Hindlimb muscle (tissue), 1 donor: ENCODE measurements at regions not wholly inside any gene's neighbourhood (a gene's known extent, or its start where the extent isn't known, plus 50 kb on each side); places are given as distances from the start of the nearest gene placed in this dataset.

Source experiments
- DNase-seq: peaks from one replicate; pipeline ENCODE4 v3.0.0-alpha.2; 2013

DNA sequence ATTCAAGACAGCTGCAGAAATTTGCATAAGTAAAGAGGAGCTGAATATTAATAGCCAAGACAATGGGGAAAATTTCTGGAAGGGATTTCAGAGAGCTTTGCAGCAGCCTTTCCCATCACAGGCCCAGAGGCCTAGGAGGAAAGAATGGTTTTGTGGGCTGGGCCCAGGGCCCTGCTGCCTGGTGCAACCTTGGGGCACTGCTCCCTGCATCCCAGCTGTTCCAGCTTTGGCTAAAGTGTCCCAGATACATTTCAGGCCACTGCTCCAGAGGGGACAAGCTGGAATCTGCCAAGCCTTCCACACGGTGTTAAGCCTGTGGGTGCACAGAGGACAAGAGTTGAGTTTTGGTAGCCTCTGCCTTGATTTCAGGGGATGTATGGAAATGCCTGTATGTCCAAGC is 185.6 kb upstream of the SFRP2 start:
- DNase-seq: no peak

DNA sequence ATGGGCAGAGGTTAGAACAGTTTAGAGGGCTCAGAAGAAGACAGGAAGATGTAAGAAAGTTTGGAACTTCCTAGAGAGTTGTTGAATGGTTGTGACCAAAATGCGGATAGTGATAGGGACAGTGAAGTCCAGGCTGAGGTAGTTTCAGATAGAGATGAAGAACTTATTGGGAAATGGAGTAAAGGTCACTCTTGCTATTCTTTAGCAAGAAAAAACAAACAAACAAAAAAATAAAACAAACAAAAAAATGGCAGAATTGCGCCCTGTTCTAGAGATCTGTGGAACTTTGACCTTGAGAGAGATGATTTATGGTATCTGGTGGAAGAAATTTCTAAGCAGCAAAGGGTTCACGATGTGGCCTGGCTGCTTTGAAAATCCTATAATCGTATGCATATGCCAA is 185.1 kb upstream of the SFRP2 start:
- DNase-seq: no peak

DNA sequence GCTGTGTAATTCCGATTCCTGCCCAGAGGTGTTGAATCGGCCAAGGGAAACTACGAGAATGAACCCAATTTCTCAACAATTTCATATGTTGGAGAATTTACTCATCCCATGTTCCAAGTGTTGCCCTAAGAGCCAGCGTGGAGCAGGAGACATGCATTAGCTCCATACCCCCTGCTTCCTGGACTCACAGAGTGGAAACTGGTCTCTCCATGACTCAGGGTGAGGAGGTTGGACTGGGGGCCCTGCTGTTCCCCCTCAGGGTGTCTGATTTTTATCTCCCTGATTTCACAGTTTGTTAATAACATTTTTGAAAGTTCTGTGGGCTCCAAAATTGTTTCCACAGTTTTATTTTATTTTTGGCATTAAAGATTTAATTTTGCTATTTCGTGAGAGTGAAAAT is 183.0 kb upstream of the SFRP2 start:
- no peak for DNase-seq

DNA sequence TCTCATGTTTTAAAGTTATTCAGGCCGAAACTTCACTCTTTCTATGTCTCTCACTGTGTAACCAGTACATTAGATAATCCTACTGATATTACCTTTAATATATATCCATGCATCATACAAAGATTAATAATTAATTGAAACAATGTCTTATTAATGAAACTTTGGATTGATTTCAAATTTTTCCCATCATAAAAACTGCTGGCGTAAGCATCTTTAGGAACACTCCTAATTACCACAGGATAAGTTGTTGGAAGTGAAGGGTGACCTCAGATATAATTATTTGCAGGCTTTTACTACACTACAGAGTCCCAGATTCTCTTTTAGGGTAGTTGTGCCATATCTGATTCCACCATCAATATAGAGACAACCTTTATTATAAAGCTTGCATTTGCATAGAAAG is 181.3 kb upstream of the SFRP2 start:
- no peak for DNase-seq

DNA sequence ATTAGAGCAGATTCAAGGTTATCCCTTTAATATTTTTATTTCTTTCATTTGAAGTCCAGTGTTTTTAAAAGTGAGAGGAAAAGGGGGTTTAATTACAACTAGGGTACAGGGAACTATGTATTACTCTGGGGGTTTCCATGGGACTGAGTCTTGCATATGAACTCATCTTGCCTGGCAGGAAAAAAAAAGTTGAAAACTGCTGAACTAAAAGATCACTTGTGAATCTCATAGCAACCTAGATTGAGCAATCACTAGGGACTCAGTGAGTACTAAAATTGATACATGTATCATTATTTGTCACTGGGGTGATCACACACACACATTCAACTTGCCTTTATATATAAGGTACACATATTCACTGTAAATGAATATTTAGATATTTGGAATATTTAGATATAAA is 180.7 kb upstream of the SFRP2 start:
- DNase-seq: no peak

DNA sequence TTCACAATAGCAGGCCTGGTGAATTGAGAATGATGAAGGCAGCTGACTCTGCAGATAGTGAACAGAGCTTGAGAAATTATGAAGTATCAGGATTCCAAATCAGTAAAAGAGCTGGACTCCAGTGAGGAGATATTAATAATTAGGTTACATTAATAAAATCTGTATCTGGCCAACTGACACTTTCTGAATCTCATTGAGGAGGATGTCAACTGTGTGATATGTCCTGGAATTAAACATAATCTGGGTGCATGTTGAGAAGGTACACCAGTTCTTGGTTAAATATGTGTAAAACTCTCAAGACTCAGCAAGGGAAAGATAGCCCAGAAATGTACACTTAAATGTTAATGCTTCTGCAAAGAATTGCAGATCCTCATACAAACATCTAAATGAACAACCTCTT is 177.8 kb upstream of the SFRP2 start:
- no peak for DNase-seq

DNA sequence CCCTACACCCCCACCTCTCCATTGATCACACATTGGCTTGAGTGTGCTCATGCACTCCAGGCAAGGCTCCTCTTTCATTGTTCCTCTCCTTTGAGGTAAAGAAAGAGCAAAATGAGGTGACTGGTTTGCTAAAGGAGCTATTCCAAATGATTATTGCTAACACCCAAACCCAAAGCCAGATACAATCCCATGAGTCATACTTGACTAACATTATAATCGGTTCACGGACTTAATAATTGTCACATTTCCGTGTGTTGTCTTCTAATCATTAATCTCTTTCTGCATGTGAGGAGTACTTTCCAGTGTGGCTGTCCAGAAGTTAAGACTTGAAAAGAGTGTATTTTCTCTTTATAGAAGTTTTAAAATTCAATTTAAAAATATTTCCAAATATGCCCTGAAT is 174.3 kb upstream of the SFRP2 start:
- no peak for DNase-seq

DNA sequence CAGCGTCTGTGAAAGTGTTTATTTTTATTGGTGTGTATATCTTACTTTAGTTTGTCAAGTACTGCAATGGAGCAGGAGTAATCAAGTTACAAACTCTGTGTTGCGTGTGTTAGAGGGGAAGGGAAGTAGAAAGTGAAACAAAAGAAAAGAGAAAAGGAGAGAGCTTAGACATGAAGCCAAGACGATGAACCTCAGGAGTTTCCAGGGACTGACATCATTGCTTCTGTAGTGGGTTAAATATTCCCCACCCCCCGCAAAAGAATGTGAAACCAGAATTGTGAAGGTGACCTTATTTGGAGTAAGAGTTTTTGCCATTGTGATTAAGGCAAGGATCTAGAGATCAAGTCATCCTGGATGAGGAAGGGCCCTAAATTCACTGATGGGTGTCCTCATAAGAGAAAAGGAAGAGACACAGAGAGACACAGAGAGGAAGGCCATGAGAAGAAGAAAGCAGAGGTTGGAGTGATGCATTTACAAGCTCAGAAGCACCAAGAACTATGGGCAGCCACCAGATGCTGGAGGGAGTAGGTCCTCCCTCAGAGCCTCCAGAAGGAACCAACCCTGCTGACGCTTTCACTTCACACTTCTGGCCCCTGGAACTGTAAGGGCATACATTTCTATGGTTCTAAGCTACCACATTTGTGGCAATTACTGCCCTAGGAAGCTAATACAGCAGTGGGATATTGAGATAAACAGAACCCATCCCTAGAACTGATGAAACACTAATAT is 173.6 kb upstream of the SFRP2 start:
- no peak for DNase-seq

DNA sequence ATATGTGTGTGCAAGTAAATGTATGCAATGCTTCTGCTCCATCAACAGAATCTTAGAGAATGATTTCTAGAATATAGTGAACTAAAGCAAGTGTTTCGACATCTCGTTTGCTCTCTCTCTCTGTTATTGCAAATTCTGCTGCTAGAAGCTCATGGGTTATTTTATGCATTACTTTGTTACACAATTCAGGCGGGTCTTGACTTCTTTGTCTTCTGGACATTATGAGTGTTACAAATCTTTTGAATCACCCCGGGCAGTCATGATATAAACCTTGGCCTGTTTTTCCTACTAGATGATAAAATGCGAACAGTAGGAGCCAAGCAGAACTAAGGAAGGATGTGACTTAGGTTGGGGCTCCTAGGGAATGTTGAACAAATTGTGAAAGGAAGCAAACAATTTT is 166.4 kb upstream of the SFRP2 start:
- no peak for DNase-seq

DNA sequence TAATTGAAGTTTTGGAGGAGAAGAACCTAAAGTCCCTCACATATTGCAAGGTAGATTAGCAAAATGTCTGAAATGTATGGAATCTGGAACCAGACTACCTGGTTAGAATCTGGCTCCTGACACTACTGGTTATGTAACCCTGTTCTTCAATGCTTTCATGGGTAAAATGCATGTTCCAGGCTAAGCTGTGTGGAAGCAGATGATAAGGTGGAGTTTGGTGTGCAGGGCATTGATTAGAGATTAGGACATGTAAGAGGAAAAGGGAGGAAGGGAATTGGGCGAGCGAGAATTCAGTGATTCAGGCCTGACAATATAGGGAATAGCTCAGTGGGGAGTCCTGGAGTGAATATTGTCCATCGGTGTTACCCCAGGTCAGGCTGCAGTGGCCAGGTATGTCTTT is 165.8 kb upstream of the SFRP2 start:
- no peak for DNase-seq

DNA sequence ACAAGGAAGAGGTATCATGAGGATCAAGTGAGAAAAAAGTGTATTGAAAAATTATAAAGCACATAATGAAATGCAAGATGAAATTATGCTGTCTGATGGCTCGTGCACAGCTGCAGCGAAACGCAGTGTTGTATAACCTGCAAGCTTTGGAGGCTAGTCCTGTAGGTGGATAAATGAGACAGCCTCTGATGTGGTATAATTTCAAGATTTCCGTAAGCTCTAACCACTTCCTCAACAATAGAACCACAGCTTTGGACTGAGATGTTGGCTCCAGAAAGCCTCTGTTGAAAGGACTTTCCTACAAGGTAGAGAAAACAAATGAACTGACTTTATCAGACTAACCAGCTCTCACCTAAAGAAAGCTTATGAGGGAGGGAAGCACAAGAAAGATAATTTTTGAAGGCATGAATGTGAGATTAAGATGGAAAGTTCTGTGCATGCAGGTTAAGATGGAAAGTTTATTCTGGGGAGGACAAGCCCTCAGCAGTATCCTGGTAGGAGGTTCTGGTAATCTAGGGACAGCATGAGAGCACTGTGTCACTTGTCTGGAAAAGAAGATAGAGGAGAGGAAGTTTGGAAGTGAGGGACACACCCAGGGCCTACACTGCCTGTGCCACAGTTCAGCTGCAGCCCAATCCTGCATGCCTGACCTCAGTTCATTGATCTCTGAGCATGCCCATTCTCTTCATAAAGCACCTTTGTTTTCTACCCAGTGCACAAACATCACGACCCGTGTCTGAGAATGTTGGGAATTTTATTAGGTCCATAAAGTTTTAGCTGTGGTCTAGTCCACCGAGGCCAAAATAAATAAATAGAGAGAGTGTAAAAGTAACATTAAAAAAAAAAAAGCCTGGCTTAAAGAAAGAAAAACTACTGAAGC is 161.5 kb upstream of the SFRP2 start:
- DNase-seq: no peak

DNA sequence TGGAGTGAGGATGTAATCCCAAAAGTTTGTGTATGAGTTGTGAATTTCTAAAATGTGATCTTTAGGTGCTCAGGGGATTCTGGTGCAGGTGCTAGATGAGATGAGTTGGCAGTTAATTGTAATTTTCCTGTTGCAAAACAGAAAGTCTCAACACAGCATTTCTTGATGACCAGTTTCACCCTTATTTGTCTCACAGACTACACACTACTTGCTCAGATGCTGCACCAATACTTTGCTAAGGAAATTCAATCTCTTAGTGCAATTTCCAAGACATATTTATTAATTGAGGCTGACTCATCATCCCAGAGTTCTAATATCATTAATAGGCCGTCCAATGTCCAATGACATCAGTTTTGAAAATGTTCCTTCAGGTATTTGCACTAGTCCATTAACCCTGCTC is 159.2 kb upstream of the SFRP2 start:
- no peak for DNase-seq

DNA sequence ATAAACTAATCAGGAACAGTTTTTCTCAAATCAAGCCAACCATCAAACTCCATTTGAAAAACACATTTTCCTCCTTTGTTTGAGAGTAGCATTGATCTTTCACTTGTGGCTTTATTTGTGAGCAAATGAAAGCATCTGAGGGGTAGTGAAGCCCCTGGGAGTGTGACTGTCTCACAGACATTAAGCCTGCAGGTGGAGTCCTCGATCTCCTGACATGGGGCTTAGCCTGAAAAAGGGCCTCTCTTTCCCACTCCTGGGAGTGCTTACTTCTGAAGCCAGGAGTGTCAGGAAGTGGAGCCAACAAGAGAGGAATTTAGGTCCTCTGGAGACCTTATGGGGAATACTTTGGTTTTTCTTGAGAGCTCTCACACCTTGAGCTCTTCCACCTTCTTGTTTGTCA is 158.2 kb upstream of the SFRP2 start:
- DNase-seq: no peak

DNA sequence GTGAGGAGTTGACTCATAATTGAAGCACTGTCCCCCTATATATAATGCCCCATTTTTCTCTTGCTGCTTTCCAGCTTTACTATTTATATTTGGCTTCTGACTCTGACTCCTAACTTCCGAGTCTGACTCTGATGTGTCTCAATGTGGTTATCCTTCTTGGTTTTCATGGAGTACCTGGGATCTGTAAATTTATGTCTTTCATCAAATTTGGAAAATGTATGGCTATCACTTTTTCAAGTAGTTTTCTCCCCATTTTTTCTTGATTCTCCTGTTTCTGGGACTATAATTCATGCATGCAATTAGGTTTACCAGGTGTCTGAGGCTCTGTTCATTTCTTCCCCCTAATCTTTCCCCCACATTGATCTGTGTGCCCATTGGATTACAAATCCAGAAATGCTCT is 156.8 kb upstream of the SFRP2 start:
- DNase-seq: no peak

DNA sequence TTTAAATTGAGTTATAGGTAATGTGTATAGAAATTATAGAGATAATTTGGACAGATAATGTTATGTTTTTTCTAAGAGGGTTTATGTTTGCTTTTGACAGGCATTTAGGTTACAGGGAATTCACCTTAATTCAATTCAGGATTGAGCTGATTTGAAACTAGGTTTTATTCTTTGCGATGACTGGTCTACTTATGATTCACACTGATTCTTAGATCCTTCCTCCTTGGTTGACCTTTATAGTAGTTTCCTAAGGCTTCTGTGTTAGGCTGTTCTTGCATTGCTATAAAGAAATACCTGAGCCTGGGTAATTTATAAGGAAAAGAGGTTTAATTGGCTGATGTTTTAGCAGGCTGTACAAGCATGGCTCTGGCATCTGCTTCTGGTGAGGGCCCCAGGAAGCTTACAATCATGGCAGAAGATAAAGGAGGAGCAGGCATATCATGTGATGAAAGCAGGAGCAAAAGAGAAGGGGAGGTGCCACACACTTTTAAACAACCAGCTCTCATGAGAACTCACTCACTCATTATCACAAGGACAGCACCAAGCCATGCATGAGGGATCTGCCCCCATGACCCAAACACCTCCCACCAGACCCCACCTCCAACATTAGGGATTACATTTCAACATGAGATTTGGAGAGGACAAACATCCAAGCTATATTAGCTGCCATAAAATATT is 155.0 kb upstream of the SFRP2 start:
- no peak for DNase-seq

DNA sequence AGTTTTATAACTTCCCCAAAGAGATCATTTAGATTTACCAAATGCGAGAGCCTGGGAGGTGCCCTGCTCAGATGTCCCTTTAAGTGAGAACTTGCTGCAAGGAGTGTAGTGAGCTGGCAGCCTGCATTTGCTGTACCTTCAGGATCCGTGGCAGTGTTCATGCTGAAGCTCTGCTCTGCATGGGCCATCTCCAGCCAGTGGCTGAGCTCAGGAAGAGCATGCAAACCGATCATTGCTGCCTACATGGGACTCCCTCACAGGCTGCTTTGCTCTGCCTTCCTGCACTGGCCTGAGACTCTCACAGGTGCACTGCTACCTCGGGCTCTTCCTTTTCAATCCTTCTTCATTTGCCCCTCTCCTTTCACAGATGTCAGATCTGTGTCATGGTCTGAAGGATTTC is 152.0 kb upstream of the SFRP2 start:
- DNase-seq: no peak

DNA sequence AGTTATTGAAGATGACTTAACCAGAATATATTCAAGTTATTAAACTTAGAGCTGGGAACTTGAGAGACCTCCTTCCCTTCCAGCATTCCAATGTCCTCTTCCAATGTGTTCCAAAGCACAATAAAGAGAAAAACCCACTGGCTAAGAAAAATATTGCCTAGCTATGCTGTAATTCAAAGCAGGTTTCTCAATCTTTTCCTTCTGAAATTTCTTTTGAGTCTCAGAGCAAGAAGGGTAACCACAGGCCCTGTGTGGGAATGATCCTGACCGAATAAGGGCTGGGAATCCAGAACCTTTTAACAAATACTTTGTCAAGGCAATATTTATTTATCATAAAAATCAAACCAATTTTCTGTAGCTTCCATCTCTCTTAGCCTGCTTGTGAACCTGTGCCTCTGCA is 150.7 kb upstream of the SFRP2 start:
- no peak for DNase-seq

DNA sequence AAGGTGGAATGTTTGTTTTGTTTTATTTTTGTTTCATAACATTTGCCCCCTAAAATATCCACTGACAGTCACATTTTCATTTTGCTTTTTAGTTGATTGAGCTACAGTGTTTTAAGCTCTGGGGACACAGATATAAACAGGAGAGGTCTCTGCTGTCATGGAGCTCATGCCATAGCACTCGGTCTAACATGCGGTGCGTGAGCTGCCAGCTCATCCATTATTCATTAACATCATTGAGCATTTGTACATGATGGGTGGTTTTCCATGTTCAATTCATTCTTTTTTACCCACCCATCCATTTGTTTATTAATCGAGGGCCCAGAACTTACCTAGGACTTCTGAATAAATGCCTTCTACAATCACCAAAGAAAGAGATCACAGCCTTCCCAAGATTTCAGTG is 150.1 kb upstream of the SFRP2 start:
- DNase-seq: no peak

DNA sequence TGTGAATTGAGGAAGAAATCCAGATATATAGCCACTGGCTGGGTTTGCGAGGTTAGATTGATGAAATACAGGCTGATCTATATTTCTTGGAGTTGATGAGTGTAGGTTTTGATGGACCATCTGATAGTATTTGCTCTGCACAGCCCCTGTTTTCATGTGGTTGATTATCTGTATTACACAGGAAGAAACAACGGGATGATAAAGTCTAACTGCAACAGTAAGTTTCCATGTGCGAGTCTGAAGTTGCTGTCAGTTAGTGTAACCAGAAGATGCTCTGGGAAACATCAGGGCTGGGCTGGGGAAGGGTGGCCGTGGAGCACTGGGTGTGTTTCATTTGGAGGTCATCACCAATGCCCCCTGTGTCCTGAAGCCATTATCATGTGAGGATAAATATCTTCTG is 148.4 kb upstream of the SFRP2 start:
- DNase-seq: no peak

DNA sequence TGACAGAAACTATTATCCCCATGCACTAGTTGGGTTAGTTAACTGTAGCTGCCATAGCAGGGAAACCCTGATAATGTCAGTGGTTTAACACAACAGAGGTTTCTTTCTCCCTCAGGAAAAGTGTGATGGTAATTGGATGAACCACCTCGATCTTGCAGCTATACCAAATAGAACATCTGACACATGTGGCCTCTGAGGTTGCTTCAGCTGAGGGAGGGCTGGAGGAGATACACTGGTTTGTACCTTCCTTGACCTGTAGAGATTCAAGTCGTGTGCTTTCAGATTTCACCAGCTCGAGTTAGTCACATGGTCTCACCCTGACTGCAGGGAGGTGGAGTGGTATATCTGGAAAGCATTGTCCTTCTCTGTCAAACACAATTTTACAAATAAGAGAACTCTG is 147.2 kb upstream of the SFRP2 start:
- no peak for DNase-seq

DNA sequence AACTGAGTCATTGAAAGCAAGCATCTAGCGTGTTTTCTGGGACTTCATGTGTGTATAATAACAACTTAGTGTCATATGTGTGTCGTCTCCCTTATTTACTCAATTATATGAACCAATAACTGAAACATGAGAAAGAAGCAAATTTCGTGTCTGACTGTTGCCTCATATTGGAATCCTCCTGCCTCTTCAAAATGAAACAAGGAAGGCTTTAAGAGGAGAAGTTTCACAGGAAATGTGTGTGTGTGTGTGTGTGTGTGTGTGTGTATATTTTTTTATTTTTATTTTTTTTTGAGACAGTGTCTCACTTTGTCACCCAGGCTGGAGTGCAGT is 145.8 kb upstream of the SFRP2 start:
- no peak for DNase-seq

DNA sequence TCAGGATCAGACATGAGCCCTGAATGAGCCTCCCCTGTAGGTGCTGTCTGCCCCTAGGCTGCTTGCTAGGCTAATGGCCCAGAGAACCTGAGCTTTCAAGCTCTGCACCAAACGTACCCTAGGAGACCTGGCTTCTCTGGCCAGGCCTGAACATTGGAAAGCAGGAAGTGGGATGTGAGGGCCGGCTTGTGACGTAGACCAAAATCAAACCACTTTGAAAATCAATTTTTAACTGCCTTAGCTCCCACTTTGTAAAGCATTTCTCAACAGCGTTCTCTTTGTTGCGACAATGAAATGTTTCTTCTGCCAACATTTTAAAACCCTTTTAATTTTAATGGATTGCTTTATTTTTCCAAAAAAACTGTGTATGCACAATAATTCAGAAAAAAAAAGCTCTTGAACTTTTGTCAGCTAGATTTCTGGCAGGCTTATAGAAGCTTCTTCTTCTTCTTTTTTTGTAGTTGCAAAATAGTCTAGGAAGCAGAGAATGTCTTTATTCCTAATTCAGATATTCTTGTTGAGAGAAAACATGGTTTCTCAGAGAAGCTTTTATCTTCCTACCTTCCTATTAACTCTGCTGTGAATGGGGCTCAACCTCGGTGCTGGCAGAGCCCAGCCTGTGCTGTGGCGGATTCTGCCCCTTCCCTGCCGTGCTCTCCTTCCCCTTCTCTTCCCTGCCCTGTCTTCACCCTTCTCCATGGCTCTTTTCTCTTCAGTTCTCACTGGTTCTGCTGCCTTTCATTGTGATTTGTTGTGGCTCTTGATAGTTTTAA is 145.2 kb upstream of the SFRP2 start:
- no peak for DNase-seq

DNA sequence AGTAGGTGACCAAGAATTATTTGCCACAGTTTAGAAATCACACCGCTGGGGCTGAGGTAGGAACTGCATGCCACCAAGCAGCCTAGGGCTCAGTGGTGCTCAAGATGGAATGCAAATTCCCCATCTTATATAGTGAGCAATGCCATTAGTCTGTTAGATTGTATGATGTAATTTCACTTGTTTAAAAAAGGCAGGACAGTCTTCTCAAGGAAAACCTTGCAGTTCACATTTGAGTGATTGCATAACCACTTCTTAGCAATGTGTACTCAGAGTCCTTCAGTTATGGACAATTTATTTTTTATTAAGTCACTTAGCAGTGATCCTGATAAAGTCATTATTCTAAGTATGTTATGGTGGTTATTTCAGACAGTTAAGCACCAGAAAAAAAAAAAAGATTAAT is 142.9 kb upstream of the SFRP2 start:
- DNase-seq: no peak
